D721Med (cell line): ENCODE measurements at regions not wholly inside any gene's neighbourhood (a gene's known extent, or its start where the extent isn't known, plus 50 kb on each side); places are given as distances from the start of the nearest gene placed in this dataset.

ENCODE experiments used
- DNase-seq: peaks from one replicate; pipeline ENCODE4 v3.0.0; 2011; ENCODE audit warnings: low spot score; ENCODE audit not compliant: insufficient read length
- FAIRE-seq: peaks from 2 replicates; lab custom pipeline; 2011; peaks lifted over from hg19 to GRCh38; lab: Jason Lieb, UNC
- CTCF ChIP-seq: IDR thresholded peaks from 2 replicates; pipeline ENCODE4 v1.5.1; 2012; ENCODE audit warnings: mild to moderate bottlenecking, control low read depth; ENCODE audit not compliant: insufficient read depth; ENCODE audit errors: missing control alignments

- DNase-seq: no peak
- TF ChIP-seq CTCF: no peak
- no peak for FAIRE-seq
Observed at GRCh38 chr4:31427691-31428090, 707.5 kb downstream of the PCDH7 start.

DNA sequence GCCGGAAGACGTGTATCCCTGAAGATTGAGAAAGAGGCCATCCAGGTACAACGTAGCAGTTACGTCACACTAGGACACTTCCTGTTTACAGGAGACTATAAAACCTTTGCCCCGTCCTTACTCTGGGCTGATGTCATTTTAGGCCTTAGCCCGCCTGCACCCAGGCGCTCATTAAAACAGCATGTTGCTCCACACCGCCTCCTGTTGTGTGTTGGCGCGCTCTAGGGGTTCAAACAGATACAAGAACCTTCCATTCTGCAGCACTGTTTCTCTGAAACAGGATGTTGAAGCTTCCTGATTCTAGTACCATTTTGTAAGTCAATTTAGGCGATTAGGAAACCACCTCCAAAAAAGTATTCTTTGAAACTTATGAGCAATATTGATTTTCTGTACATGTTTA, 722.1 kb downstream of the PCDH7 start:
- DNase-seq (no peak), FAIRE-seq (no peak)
- no peak for TF ChIP-seq CTCF

DNA sequence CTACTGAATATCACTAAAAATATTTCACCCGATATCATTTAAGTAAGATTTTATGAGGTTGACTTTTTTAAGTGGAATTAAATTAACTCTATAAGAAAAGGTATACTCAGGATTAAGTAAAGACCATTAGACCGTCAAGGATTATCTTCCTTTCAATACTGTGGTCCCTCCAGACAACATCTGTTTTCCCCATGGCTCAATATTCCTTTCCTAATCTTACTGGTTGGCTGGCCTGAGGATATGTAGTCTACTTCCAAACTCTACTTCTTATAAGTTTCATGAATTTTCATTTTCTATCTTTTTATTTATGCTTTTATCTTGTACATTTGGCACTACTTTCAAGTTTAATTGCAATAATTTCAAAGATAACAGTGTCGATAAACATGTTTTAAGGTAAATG, 725.4 kb downstream of the PCDH7 start:
- no peak for TF ChIP-seq CTCF
- DNase-seq (no peak), FAIRE-seq (no peak)

- FAIRE-seq: no peak
- TF ChIP-seq CTCF: no peak
Observed at GRCh38 chr4:31455612-31456011, 735.4 kb downstream of the PCDH7 start.

DNA sequence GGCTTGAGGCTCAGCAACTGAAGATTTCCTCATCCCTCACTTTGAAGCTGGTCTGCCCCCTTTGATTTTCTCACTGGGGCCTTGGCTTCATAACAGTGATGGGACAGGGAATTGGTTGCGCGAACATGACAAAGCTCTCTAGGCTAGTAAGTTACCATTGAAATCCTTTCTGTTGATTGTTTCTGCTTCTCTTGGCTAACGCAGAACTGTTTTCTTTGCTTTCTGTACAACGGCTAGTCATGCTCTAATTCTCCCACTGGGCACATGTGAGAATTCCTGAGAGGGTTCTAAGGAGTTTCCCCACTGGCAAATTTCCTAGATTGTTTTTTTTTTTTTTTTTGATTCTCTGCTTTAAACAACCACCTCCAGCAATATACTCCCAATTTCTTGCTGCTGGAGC, 738.6 kb downstream of the PCDH7 start:
- no peak for TF ChIP-seq CTCF
- no peak for DNase-seq
- no peak for FAIRE-seq

More at GRCh38 chr4:31455612-31456011, 735.4 kb downstream of the PCDH7 start:
- no peak for DNase-seq

DNA sequence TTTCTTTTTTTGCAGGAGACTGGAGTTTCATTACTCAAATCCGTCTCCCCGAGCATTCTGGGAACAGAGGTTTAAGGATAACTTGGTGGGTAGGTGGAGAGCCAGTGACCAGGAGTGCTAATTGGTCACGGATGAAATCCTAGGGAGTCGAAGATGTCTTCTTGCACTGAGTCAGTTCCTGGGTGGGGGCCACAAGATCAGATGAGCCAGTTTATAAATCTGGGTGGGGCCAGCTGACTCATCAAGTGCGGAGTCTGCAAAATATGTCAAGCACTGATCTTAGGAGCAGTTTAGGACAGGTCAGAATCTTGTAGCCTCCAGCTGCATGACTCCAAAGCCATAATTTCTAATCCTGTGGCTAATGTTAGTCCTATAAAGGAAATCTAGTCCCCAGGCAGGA, 741.3 kb downstream of the PCDH7 start:
- FAIRE-seq (no peak), DNase-seq (no peak)
- no peak for TF ChIP-seq CTCF

DNA sequence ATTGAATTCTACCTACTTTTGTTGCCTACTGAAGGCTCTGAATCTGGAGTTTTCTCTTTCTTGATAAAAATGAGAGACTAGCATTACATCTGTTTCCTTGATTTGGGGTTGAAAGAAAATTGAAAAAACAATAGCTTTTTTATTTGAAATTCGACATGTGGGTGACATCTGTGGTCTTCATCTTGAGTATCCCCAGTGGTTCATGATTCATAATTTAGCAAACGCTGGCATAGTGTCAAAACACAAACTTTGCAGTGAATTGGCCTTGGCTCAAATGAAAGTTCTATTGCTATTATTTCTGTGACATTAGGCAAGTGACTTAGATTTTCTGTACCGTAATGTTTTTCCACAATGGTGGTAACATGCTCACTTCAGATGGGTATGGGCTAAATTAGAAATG, 747.6 kb downstream of the PCDH7 start:
- no peak for DNase-seq
- TF ChIP-seq CTCF: no peak
- FAIRE-seq: no peak
